ENCODE measurements at regions not wholly inside any gene's neighbourhood (a gene's known extent, or its start where the extent isn't known, plus 50 kb on each side); places are given as distances from the start of the nearest gene placed in this dataset.

DNA sequence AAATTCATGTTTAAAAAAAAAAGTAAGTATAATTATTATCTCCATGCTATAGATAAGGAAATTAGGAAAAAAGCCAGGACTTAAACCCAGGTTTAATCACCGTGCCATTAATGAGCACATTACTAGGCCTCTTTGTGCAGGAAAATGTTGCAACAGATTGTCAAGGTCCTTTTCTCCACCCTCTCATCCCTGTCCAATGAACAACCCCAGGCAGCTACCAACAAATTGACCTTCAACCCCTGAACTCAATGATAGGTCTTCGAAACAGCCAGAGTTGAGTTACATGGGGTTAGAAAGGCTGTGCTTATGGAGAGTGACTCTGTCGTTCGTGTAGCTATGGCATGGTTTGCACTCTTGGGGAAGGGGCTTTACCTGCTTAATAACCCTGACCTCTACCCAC lies 84.2 kb upstream of the CTNNB1 start:
- H2AFZ ChIP-seq (ENCODE audit: low read length), result no peak overlapping the region
- no peaks in the 10 kb centered on the region for H4K20me1 ChIP-seq (ENCODE audit: insufficient read depth, low read length)
- BruUV-seq (replicated peaks), result no TSS peak
- H3K4me2 ChIP-seq (ENCODE audit: low read length), result no peak overlapping the region
- no peak for DNase-seq (ENCODE audit: low spot score)
- no peaks in the 10 kb centered on the region for H3K4me1 ChIP-seq (ENCODE audit: insufficient read depth, low read length, poor library complexity, severe bottlenecking)
- TF ChIP-seq CTCF (conservative IDR thresholded peaks at IDR 0.05; ENCODE audit: low read length) (no peak), EZH2phosphoT487 (IDR thresholded peaks at IDR 0.05; ENCODE audit: borderline replicate concordance, low read depth, low read length) (no peak)
- no peaks in the 10 kb centered on the region for H3K9me3 ChIP-seq (ENCODE audit: low read length)
- ChIA-PET CTCF (ENCODE audit: unreplicated experiment) (no interaction called here), POLR2A (no interaction called here)
- H3K27ac ChIP-seq (ENCODE audit: low read depth, low read length, poor library complexity, severe bottlenecking), result no peak overlapping the region
- intact Hi-C loops (cut with micrococcal nuclease; ENCODE audit: unreplicated experiment), result no loop called here
- no peaks in the 10 kb centered on the region for H3K79me2 ChIP-seq (ENCODE audit: insufficient read depth, low read depth, low read length)
- H3K4me3 ChIP-seq (ENCODE audit: low read depth, low read length, poor library complexity, severe bottlenecking), result no peak overlapping the region
- H3K36me3 ChIP-seq (ENCODE audit: insufficient read depth, low read length), result no peaks in the 10 kb centered on the region
- H3K9me2 ChIP-seq (ENCODE audit: insufficient read depth, low read length), result no peaks in the 10 kb centered on the region

GRCh38 chr3:41116851-41117250 lies 82.5 kb upstream of the CTNNB1 start:
- no peaks in the 10 kb centered on the region for H3K36me3 ChIP-seq (ENCODE audit: insufficient read depth, low read length)
- H3K27ac ChIP-seq (ENCODE audit: low read depth, low read length, poor library complexity, severe bottlenecking), result no peak overlapping the region
- no peak for DNase-seq (ENCODE audit: low spot score)
- BruUV-seq (replicated peaks), result no TSS peak
- no peaks in the 10 kb centered on the region for H3K4me1 ChIP-seq (ENCODE audit: insufficient read depth, low read length, poor library complexity, severe bottlenecking)
- no peaks in the 10 kb centered on the region for H3K9me2 ChIP-seq (ENCODE audit: insufficient read depth, low read length)
- H2AFZ ChIP-seq (ENCODE audit: low read length), result no peak overlapping the region
- H4K20me1 ChIP-seq (ENCODE audit: insufficient read depth, low read length), result no peaks in the 10 kb centered on the region
- CTCF ChIA-PET (ENCODE audit: unreplicated experiment), result no interaction called here
- no peaks in the 10 kb centered on the region for H3K79me2 ChIP-seq (ENCODE audit: insufficient read depth, low read depth, low read length)
- TF ChIP-seq CTCF (conservative IDR thresholded peaks at IDR 0.05; ENCODE audit: low read length), result no peak
- TF ChIP-seq EZH2phosphoT487 (IDR thresholded peaks at IDR 0.05; ENCODE audit: borderline replicate concordance, low read depth, low read length), result no peak
- intact Hi-C loops (cut with micrococcal nuclease; ENCODE audit: unreplicated experiment), result no loop called here
- no peak overlapping the region for H3K4me3 ChIP-seq (ENCODE audit: low read depth, low read length, poor library complexity, severe bottlenecking)
- H3K9me3 ChIP-seq (ENCODE audit: low read length), result no peaks in the 10 kb centered on the region
- POLR2A ChIA-PET, result no interaction called here
- H3K4me2 ChIP-seq (ENCODE audit: low read length), result no peak overlapping the region

DNA sequence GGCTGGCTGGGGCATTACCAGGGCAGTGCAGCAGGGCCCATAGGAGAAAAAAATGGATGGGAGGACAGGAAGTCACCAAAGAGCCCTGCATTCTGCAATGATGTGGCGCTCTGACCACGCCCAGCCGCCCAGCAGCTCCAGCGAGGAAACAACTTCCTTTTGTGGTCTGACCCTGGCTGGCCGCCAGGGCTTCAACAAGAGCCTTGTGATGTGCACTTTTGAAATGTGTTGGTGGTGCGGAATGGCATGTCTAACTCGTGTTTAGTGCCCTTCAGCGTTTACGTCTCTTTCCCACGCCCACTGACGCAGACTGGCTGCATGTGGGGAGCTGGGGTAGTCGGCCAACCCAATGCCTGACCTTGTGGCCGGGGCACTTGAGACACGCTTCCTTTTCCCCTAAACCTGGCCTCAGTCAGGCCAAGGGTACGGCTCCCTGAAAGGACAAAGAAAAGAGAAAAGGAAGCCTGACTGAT lies 81.9 kb upstream of the CTNNB1 start:
- no peaks in the 10 kb centered on the region for H3K79me2 ChIP-seq (ENCODE audit: insufficient read depth, low read depth, low read length)
- H3K36me3 ChIP-seq (ENCODE audit: insufficient read depth, low read length), result no peaks in the 10 kb centered on the region
- peak; percentile 27 for DNase-seq (ENCODE audit: low spot score)
- H3K4me2 ChIP-seq (ENCODE audit: low read length), result no peak overlapping the region
- no peaks in the 10 kb centered on the region for H3K9me2 ChIP-seq (ENCODE audit: insufficient read depth, low read length)
- BruUV-seq (replicated peaks), result no TSS peak
- POLR2A ChIA-PET, result no interaction called here
- intact Hi-C loops (cut with micrococcal nuclease; ENCODE audit: unreplicated experiment), result no loop called here
- no peak for TF ChIP-seq CTCF (conservative IDR thresholded peaks at IDR 0.05; ENCODE audit: low read length)
- TF ChIP-seq EZH2phosphoT487 (IDR thresholded peaks at IDR 0.05; ENCODE audit: borderline replicate concordance, low read depth, low read length), result no peak
- H2AFZ ChIP-seq (ENCODE audit: low read length), result no peak overlapping the region
- no peaks in the 10 kb centered on the region for H4K20me1 ChIP-seq (ENCODE audit: insufficient read depth, low read length)
- no peaks in the 10 kb centered on the region for H3K4me1 ChIP-seq (ENCODE audit: insufficient read depth, low read length, poor library complexity, severe bottlenecking)
- no peaks in the 10 kb centered on the region for H3K9me3 ChIP-seq (ENCODE audit: low read length)
- no peak overlapping the region for H3K4me3 ChIP-seq (ENCODE audit: low read depth, low read length, poor library complexity, severe bottlenecking)
- no peak overlapping the region for H3K27ac ChIP-seq (ENCODE audit: low read depth, low read length, poor library complexity, severe bottlenecking)
- CTCF ChIA-PET (ENCODE audit: unreplicated experiment), result interaction anchor here (0.6 kb wide), 1 partner anchor 23 kb away, joined by 3 read pairs; no protein-coding TSS in a partner anchor

All from OCI-LY7 (cell line).